K562 (cell line): ENCODE measurements at regions not wholly inside any gene's neighbourhood (a gene's known extent, or its start where the extent isn't known, plus 50 kb on each side); places are given as distances from the start of the nearest gene placed in this dataset.

Experiments used
- ATAC-seq: fragments of 200-7000 bp; cut with Tn5 transposase; 3 replicates; pipeline ENCODE4 v1.9.1; 2020; ENCODE audit warnings: moderate library complexity
- BruUV-seq: library from RNA; stranded (reverse); fragments of 400-500 nt; replicated peaks from 2 replicates; lab custom pipeline; 2021; lab: Mats Ljungman, UMichigan
- CTCF ChIA-PET: fragments of 300-600 bp; formaldehyde crosslinking; extraction: SDS; loops from one replicate; lab custom pipeline; 2021; ENCODE audit warnings: low intra/inter-chr PET ratio; lab: Yijun Ruan, JAX
- POLR2A ChIA-PET: fragments of 300-600, 350-650 bp; sonication (Branson Sonifier 250); formaldehyde crosslinking; extraction: SDS; loops from one replicate; lab custom pipeline; 2021; ENCODE audit warnings: antibody characterized with exemption, inconsistent platforms; lab: Yijun Ruan, JAX
- DNase-seq, 4 experiments: peaks; one replicate each; pipeline versions ENCODE4 v3.0.0 to v3.0.0-alpha.2; 2011 to 2018; ENCODE audit warnings: low spot score in 3 of 4, mixed read lengths in 3 of 4; ENCODE audit errors: extremely low read depth in 1 of 4
- FAIRE-seq: peaks from 2 replicates; lab custom pipeline; 2011; peaks lifted over from hg19 to GRCh38; lab: Jason Lieb, UNC
- H2AFZ ChIP-seq: 2 replicates; pipeline ENCODE4 v1.6.0; 2011; ENCODE audit warnings: low read depth, low read length, control low read depth, inconsistent platforms
- H3K27ac ChIP-seq: fragments of 200-600 bp; 3 replicates; pipeline ENCODE4 v1.8.0; 2011; ENCODE audit warnings: low read depth, mild to moderate bottlenecking, control low read depth, inconsistent platforms, low read length, moderate library complexity, mixed read lengths; ENCODE audit errors: extremely low read depth
- H3K27me3 ChIP-seq, 2 experiments: fragments of 300-600 bp in 1 of 2; 2 replicates in 1 of 2; 3 replicates in 1 of 2; pipeline versions ENCODE4 v1.6.0 to v1.8.0; 2011; ENCODE audit warnings: inconsistent platforms in 2 of 2, low read length in 2 of 2, mild to moderate bottlenecking in 1 of 2, mixed read lengths in 1 of 2, moderate library complexity in 1 of 2; ENCODE audit not compliant: control insufficient read depth in 2 of 2, insufficient read depth in 2 of 2
- H3K36me3 ChIP-seq: fragments of 300-600 bp; 3 replicates; pipeline ENCODE4 v1.8.0; 2011; ENCODE audit warnings: mild to moderate bottlenecking, low read length, inconsistent platforms; ENCODE audit not compliant: control insufficient read depth, insufficient read depth
- H3K4me1 ChIP-seq, 2 experiments: fragments of 200-600 bp in 1 of 2; replicated peaks in 1 of 2; 2 replicates in 1 of 2; 3 replicates in 1 of 2; pipeline versions ENCODE4 v1.5.1 to v1.8.0; 2011; ENCODE audit warnings: inconsistent platforms in 2 of 2, low read length in 2 of 2, mild to moderate bottlenecking in 1 of 2, mixed read lengths in 1 of 2, moderate library complexity in 1 of 2; ENCODE audit not compliant: control insufficient read depth in 2 of 2, insufficient read depth in 2 of 2
- H3K4me2 ChIP-seq: 2 replicates; pipeline ENCODE4 v1.6.1; 2011; ENCODE audit warnings: low read length, control low read depth, inconsistent platforms, mixed read lengths; ENCODE audit not compliant: insufficient read depth
- H3K4me3 ChIP-seq: fragments of 200-600 bp; sonication (generic), shearing (Covaris generic); 2 replicates; pipeline ENCODE4 v1.5.1; 2016; ENCODE audit warnings: control low read depth, inconsistent platforms
- H3K79me2 ChIP-seq: fragments of 200-600 bp; 3 replicates; pipeline ENCODE4 v1.8.0; 2011; ENCODE audit warnings: low read length, inconsistent platforms; ENCODE audit not compliant: control insufficient read depth, insufficient read depth
- H3K9ac ChIP-seq, 2 experiments: 2 replicates each; pipeline versions ENCODE4 v1.6.0 to v1.6.1; 2011; ENCODE audit warnings: low read depth in 2 of 2, low read length in 2 of 2, control low read depth in 1 of 2, inconsistent platforms in 1 of 2, mild to moderate bottlenecking in 1 of 2, mixed read lengths in 1 of 2; ENCODE audit not compliant: insufficient read depth in 1 of 2
- H3K9me1 ChIP-seq: one replicate; pipeline ENCODE4 v1.6.0; 2011; ENCODE audit warnings: inconsistent platforms, mild to moderate bottlenecking, low read length, moderate library complexity; ENCODE audit not compliant: control insufficient read depth, insufficient read depth
- H3K9me3 ChIP-seq: replicated peaks from 2 replicates; pipeline ENCODE4 v1.5.1; 2011; ENCODE audit warnings: low read depth, low read length, inconsistent platforms; ENCODE audit not compliant: control insufficient read depth, insufficient read depth
- H4K20me1 ChIP-seq: replicated peaks from 2 replicates; pipeline ENCODE4 v1.6.1; 2011; ENCODE audit warnings: low read length, inconsistent platforms, mixed read lengths; ENCODE audit not compliant: control insufficient read depth, insufficient read depth
- ATF7 ChIP-seq: fragments of 450-650 bp; IDR thresholded peaks from 2 replicates; pipeline ENCODE4 v1.7.1; 2014; ENCODE audit warnings: mild to moderate bottlenecking, moderate library complexity
- CBFA2T2 ChIP-seq: fragments of 450-650 bp; conservative IDR thresholded peaks from 2 replicates; pipeline ENCODE4 v1.6.1; 2017; ENCODE audit warnings: mild to moderate bottlenecking
- FOXP1 ChIP-seq: sonication (generic); formaldehyde crosslinking; IDR thresholded peaks from 2 replicates; pipeline ENCODE4 v1.8.0; 2022; ENCODE audit warnings: mild to moderate bottlenecking, missing genetic modification reagents
- HDAC8 ChIP-seq: fragments of 450-650 bp; IDR thresholded peaks from 2 replicates; pipeline ENCODE4 v1.6.1; 2016; ENCODE audit warnings: mild to moderate bottlenecking, missing genetic modification characterization, moderate library complexity, missing compliant biosample characterization
- HMG20B ChIP-seq: fragments of 250-450 bp; sonication (Bioruptor Pico); IDR thresholded peaks from 2 replicates; pipeline ENCODE4 v1.5.0; 2021; ENCODE audit warnings: mild to moderate bottlenecking
- ID3 ChIP-seq, 2 experiments: fragments of 250-450 bp in 1 of 2; fragments of 450-650 bp in 1 of 2; sonication (Bioruptor Pico) in 1 of 2; IDR thresholded peaks; 2 replicates each; pipeline versions ENCODE4 v1.6.1 to v1.8.0; 2016 to 2021; ENCODE audit warnings: mild to moderate bottlenecking in 2 of 2, moderate library complexity in 2 of 2, missing compliant biosample characterization in 1 of 2, missing genetic modification characterization in 1 of 2
- WGBS: fragments of 100-300 bp; shearing (Covaris generic); methylation state at CpG from one replicate; pipeline ENCODE4 v1.1.6; 2016; ENCODE audit warnings: low coverage, mixed read lengths; ENCODE audit not compliant: insufficient coverage; ENCODE audit errors: missing lambda C conversion rate; 5-methylcytosine and 5-hydroxymethylcytosine counted together
- in situ Hi-C: fragments of 300-500 bp; cut with MboI; formaldehyde crosslinking; loops from 4 replicates; pipeline ENCODE4 v1.15.0; 2018; ENCODE audit warnings: inconsistent platforms, mixed read lengths
- intact Hi-C: fragments of 100-400 bp; cut with micrococcal nuclease; formaldehyde crosslinking; loops from 2 replicates; pipeline ENCODE4 v1.14.2; 2022
- TF ChIP-seq, protein P1 (sequence below): fragments of 250-450 bp; sonication (Bioruptor Pico); IDR thresholded peaks from 2 replicates; pipeline ENCODE4 v1.8.0; 2021; ENCODE audit warnings: mild to moderate bottlenecking, moderate library complexity

GRCh38 chr15:57881972-57882371, 175.5 kb downstream of the POLR2M start:
- ATAC-seq (no peak), DNase-seq (no peak), FAIRE-seq (no peak)
- intact Hi-C loops = no loop called here
- Histone ChIP-seq H2AFZ (no peak overlapping the region), H3K27ac (no peak overlapping the region), H3K4me2 (no peak overlapping the region), H3K36me3 (no peaks in the 10 kb centered on the region), H3K4me1 (no peaks in the 10 kb centered on the region), H3K9me3 (no peaks in the 10 kb centered on the region; the same call in 1 of the 2 replicates), H4K20me1 (no peaks in the 10 kb centered on the region), H3K9me1 (no peaks in the 10 kb centered on the region), H3K79me2 (no peaks in the 10 kb centered on the region), H3K4me3 (no peak overlapping the region), H3K27me3 (peaks cover 13 to 33% of the 10 kb centered on the region in 2 experiments), H3K9ac (no peak overlapping the region)
- BruUV-seq = no TSS peak
- CTCF ChIA-PET = no interaction called here
- in situ Hi-C loops = no loop called here
- 0% methylated on average over 3 of the region's 3 CpGs for WGBS
- POLR2A ChIA-PET = no interaction called here
- TF ChIP-seq HDAC8 (tag) (no peak), ID3 (CRISPR knock-in tag; IDR thresholded peaks at IDR 0.05) (no peak), ID3 (tag; IDR thresholded peaks at IDR 0.05) (no peak), ATF7 (no peak), HMG20B (CRISPR knock-in tag) (no peak), CBFA2T2 (no peak), FOXP1 (CRISPR knock-in tag) (no peak)
- TF ChIP-seq, protein P1, sequence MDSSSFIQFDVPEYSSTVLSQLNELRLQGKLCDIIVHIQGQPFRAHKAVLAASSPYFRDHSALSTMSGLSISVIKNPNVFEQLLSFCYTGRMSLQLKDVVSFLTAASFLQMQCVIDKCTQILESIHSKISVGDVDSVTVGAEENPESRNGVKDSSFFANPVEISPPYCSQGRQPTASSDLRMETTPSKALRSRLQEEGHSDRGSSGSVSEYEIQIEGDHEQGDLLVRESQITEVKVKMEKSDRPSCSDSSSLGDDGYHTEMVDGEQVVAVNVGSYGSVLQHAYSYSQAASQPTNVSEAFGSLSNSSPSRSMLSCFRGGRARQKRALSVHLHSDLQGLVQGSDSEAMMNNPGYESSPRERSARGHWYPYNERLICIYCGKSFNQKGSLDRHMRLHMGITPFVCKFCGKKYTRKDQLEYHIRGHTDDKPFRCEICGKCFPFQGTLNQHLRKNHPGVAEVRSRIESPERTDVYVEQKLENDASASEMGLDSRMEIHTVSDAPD (CRISPR knock-in tag) = no peak
